HepG2 (cell line): ENCODE measurements at regions not wholly inside any gene's neighbourhood (a gene's known extent, or its start where the extent isn't known, plus 50 kb on each side); places are given as distances from the start of the nearest gene placed in this dataset.

Experiments
- ATAC-seq: fragments of 200-7000 bp; cut with Tn5 transposase; 3 replicates; pipeline ENCODE4 v1.9.1; 2020; ENCODE audit warnings: mild to moderate bottlenecking, moderate library complexity
- BruUV-seq: library from RNA; stranded (reverse); fragments of 400-500 nt; replicated peaks from 2 replicates; lab custom pipeline; 2021; lab: Mats Ljungman, UMichigan
- CTCF ChIA-PET: fragments of 300-600 bp; formaldehyde crosslinking; extraction: SDS; loops from one replicate; lab custom pipeline; 2021; ENCODE audit warnings: low total read pairs, inconsistent platforms, low intra/inter-chr PET ratio; lab: Yijun Ruan, JAX
- POLR2A ChIA-PET: fragments of 350-600 bp; sonication (Branson Sonifier 250); formaldehyde crosslinking; loops from one replicate; lab custom pipeline; 2020; ENCODE audit warnings: antibody characterized with exemption, inconsistent platforms; lab: Yijun Ruan, JAX
- DNase-seq: peaks from one replicate; pipeline ENCODE4 v3.0.0-alpha.2; 2015; ENCODE audit warnings: low spot score
- FAIRE-seq: peaks from 3 replicates; lab custom pipeline; 2011; peaks lifted over from hg19 to GRCh38; lab: Jason Lieb, UNC
- H2AFZ ChIP-seq: one replicate; pipeline ENCODE4 v1.6.1; 2011; ENCODE audit warnings: low read length, inconsistent platforms
- H3K27ac ChIP-seq: fragments of 300-600 bp; 3 replicates; pipeline ENCODE4 v1.8.0; 2011; ENCODE audit warnings: mixed run types, mild to moderate bottlenecking, mixed read lengths, low read length, inconsistent platforms; ENCODE audit not compliant: insufficient read depth; ENCODE audit errors: extremely low read length
- H3K27me3 ChIP-seq, 2 experiments: fragments of 200-600 bp in 1 of 2; 2 replicates in 1 of 2; 3 replicates in 1 of 2; pipeline versions ENCODE4 v1.6.0 to v1.8.0; 2011; ENCODE audit warnings: low read length in 2 of 2, mild to moderate bottlenecking in 2 of 2, moderate library complexity in 2 of 2, inconsistent platforms in 1 of 2; ENCODE audit not compliant: insufficient read depth in 2 of 2, control insufficient read depth in 1 of 2
- H3K36me3 ChIP-seq, 2 experiments: fragments of 200-600 bp in 1 of 2; replicated peaks in 1 of 2; 2 replicates in 1 of 2; 3 replicates in 1 of 2; pipeline versions ENCODE4 v1.5.1 to v1.8.0; 2011; ENCODE audit warnings: low read length in 2 of 2, inconsistent platforms in 1 of 2; ENCODE audit not compliant: insufficient read depth in 2 of 2, control insufficient read depth in 1 of 2
- H3K4me1 ChIP-seq: 2 replicates; pipeline ENCODE4 v1.5.1; 2012; ENCODE audit warnings: low read length, inconsistent platforms; ENCODE audit not compliant: insufficient read depth
- H3K4me2 ChIP-seq: 2 replicates; pipeline ENCODE4 v1.6.0; 2011; ENCODE audit warnings: low read depth, low read length, inconsistent platforms
- H3K4me3 ChIP-seq, 3 experiments: fragments of 200-600 bp in 1 of 3; sonication (generic), shearing (Covaris generic) in 1 of 3; replicated peaks in 1 of 3; 2 replicates each; pipeline ENCODE4 v1.5.1; 2011 to 2016; ENCODE audit warnings: low read length in 3 of 3, inconsistent platforms in 2 of 3, low read depth in 2 of 3, mild to moderate bottlenecking in 2 of 3, control low read depth in 1 of 3, mixed read lengths in 1 of 3; ENCODE audit not compliant: insufficient read depth in 1 of 3
- H3K79me2 ChIP-seq: one replicate; pipeline ENCODE4 v1.6.1; 2011; ENCODE audit warnings: low read length, inconsistent platforms; ENCODE audit not compliant: insufficient read depth
- H3K9ac ChIP-seq: 2 replicates; pipeline ENCODE4 v1.6.0; 2011; ENCODE audit warnings: mild to moderate bottlenecking, low read depth, low read length, inconsistent platforms; ENCODE audit not compliant: insufficient read depth
- H3K9me3 ChIP-seq: 2 replicates; pipeline ENCODE4 v1.5.1; 2012; ENCODE audit warnings: mild to moderate bottlenecking, low read length
- H4K20me1 ChIP-seq: 2 replicates; pipeline ENCODE4 v1.6.0; 2011; ENCODE audit warnings: inconsistent platforms, mild to moderate bottlenecking, low read length, moderate library complexity; ENCODE audit not compliant: insufficient read depth
- ARNT2 ChIP-seq: sonication (generic); formaldehyde crosslinking; IDR thresholded peaks from 2 replicates; pipeline ENCODE4 v1.8.0; 2022; ENCODE audit warnings: mild to moderate bottlenecking, low read depth, missing genetic modification reagents, moderate library complexity
- BATF2 ChIP-seq: sonication (generic); formaldehyde crosslinking; IDR thresholded peaks from 2 replicates; pipeline ENCODE4 v1.8.0; 2022; ENCODE audit warnings: mild to moderate bottlenecking, missing genetic modification reagents, moderate library complexity
- BHLHE40 ChIP-seq: IDR thresholded peaks from 2 replicates; pipeline ENCODE4 v1.6.1; 2011; ENCODE audit warnings: low read length, improper control_type of control experiment
- BRCA1 ChIP-seq: sonication (generic); formaldehyde crosslinking; IDR thresholded peaks from 2 replicates; pipeline ENCODE4 v1.4.0; 2020; ENCODE audit warnings: missing genetic modification reagents
- IRF9 ChIP-seq: sonication (generic); formaldehyde crosslinking; IDR thresholded peaks from 2 replicates; pipeline ENCODE4 v1.8.0; 2022; ENCODE audit warnings: missing genetic modification reagents, mild to moderate bottlenecking, borderline replicate concordance
- NBN ChIP-seq: fragments of 450-650 bp; conservative IDR thresholded peaks from 2 replicates; pipeline ENCODE4 v1.6.1; 2017
- PCBP2 ChIP-seq: fragments of 200-400 bp; formaldehyde crosslinking; optimal IDR thresholded peaks from 2 replicates; pipeline ENCODE3; 2018; ENCODE audit warnings: low read length, low read depth; ENCODE audit not compliant: poor library complexity, severe bottlenecking
- POLR2A ChIP-seq, 2 experiments: IDR thresholded peaks; 2 replicates each; pipeline ENCODE4 v1.6.1; 2011; ENCODE audit warnings: low read depth in 2 of 2, low read length in 2 of 2, mild to moderate bottlenecking in 1 of 2, moderate library complexity in 1 of 2; ENCODE audit not compliant: insufficient read depth in 1 of 2
- REPIN1 ChIP-seq: sonication (generic); formaldehyde crosslinking; IDR thresholded peaks from 2 replicates; pipeline ENCODE4 v1.8.0; 2022; ENCODE audit warnings: missing genetic modification reagents, low read depth, mild to moderate bottlenecking, borderline replicate concordance
- SNAPC5 ChIP-seq: sonication (generic); formaldehyde crosslinking; IDR thresholded peaks from 2 replicates; pipeline ENCODE4 v1.8.1; 2023; ENCODE audit warnings: mild to moderate bottlenecking, missing genetic modification reagents, borderline replicate concordance
- STAG1 ChIP-seq: sonication (generic); formaldehyde crosslinking; IDR thresholded peaks from 2 replicates; pipeline ENCODE4 v1.4.0; 2020; ENCODE audit warnings: missing genetic modification reagents
- TARDBP ChIP-seq: sonication (generic); formaldehyde crosslinking; IDR thresholded peaks from 2 replicates; pipeline ENCODE4 v1.8.0; 2022; ENCODE audit warnings: mild to moderate bottlenecking, missing genetic modification reagents
- ZNF3 ChIP-seq: IDR thresholded peaks from 2 replicates; pipeline ENCODE4 v1.7.0; 2017; ENCODE audit warnings: inconsistent platforms
- ZNF451 ChIP-seq: sonication (generic); formaldehyde crosslinking; IDR thresholded peaks from 2 replicates; pipeline ENCODE4 v1.5.0; 2020; ENCODE audit warnings: mild to moderate bottlenecking, missing genetic modification reagents
- ZNF615 ChIP-seq: sonication (generic); formaldehyde crosslinking; IDR thresholded peaks from 2 replicates; pipeline ENCODE4 v1.5.0; 2020; ENCODE audit warnings: mild to moderate bottlenecking, missing genetic modification reagents, borderline replicate concordance
- ZNF746 ChIP-seq: sonication (generic); formaldehyde crosslinking; IDR thresholded peaks from 2 replicates; pipeline ENCODE4 v1.8.0; 2022; ENCODE audit warnings: mild to moderate bottlenecking, missing genetic modification reagents
- WGBS: methylation state at CpG from one replicate; pipeline ENCODE4 v1.1.6; 2017; ENCODE audit warnings: low lambda C conversion rate; 5-methylcytosine and 5-hydroxymethylcytosine counted together
- in situ Hi-C: cut with HindIII; loops from 2 replicates; pipeline ENCODE4 v1.10.0; 2017; ENCODE audit warnings: low pct_unique_long_range_greater_than_20kb; ENCODE audit not compliant: extremely low pct_ligation_motif_present
- intact Hi-C: fragments of 100-400 bp; cut with micrococcal nuclease; formaldehyde crosslinking; loops from one replicate; pipeline ENCODE4 v1.10.0; 2022; ENCODE audit not compliant: unreplicated experiment

GRCh38 chr9:90021216-90021906, 416.5 kb downstream of the GADD45G start:
- FAIRE-seq (no peak), DNase-seq (no peak), ATAC-seq (no peak)
- no peaks in the 10 kb centered on the region for H3K9me3 ChIP-seq
- intact Hi-C loops = no loop called here
- no peak overlapping the region for H3K27ac ChIP-seq
- no peak overlapping the region for H3K4me3 ChIP-seq
- no peak overlapping the region for H3K4me2 ChIP-seq
- H3K36me3 ChIP-seq = no peaks in the 10 kb centered on the region
- POLR2A ChIA-PET = no interaction called here
- H3K4me1 ChIP-seq = no peaks in the 10 kb centered on the region
- no TSS peak for BruUV-seq
- no peak overlapping the region for H3K9ac ChIP-seq
- TF ChIP-seq ZNF746 (CRISPR knock-in tag) (no peak), STAG1 (CRISPR knock-in tag) (no peak), NBN (no peak), ARNT2 (CRISPR knock-in tag) (no peak)
- H3K27me3 ChIP-seq = no peaks in the 10 kb centered on the region
- WGBS = 45% methylated on average over 8 of the region's 14 CpGs
- H4K20me1 ChIP-seq = no peaks in the 10 kb centered on the region
- CTCF ChIA-PET = no interaction called here
- no peaks in the 10 kb centered on the region for H3K79me2 ChIP-seq
- in situ Hi-C loops = no loop called here
- H2AFZ ChIP-seq = no peak overlapping the region

- intact Hi-C loops = no loop called here
These were observed 417.7 kb downstream of the GADD45G start for GRCh38 chr9:90022474-90022873.

More at GRCh38 chr9:90022474-90022873, 417.7 kb downstream of the GADD45G start:
- Histone ChIP-seq H3K27ac (no peak overlapping the region), H3K36me3 (no peaks in the 10 kb centered on the region), H4K20me1 (no peaks in the 10 kb centered on the region), H3K4me3 (no peak overlapping the region), H3K9ac (no peak overlapping the region), H2AFZ (no peak overlapping the region), H3K4me1 (no peaks in the 10 kb centered on the region), H3K9me3 (no peaks in the 10 kb centered on the region), H3K4me2 (no peak overlapping the region), H3K79me2 (no peaks in the 10 kb centered on the region), H3K27me3 (no peaks in the 10 kb centered on the region)
- no peak for ATAC-seq
- FAIRE-seq = no peak
- in situ Hi-C loops = no loop called here
- DNase-seq = no peak
- TF ChIP-seq IRF9 (no peak), BHLHE40 (no peak), ZNF615 (CRISPR knock-in tag) (no peak), TARDBP (CRISPR knock-in tag) (no peak), PCBP2 (no peak), ZNF451 (no peak), SNAPC5 (CRISPR knock-in tag) (no peak), BRCA1 (CRISPR knock-in tag) (no peak), ZNF3 (CRISPR knock-in tag) (no peak), POLR2A (IDR thresholded peaks at IDR 0.05; ENCODE audit: insufficient read depth in 1 of 2, low read depth in 2 of 2, low read length in 2 of 2) (no peak), BATF2 (no peak), REPIN1 (CRISPR knock-in tag) (no peak)
- ChIA-PET POLR2A (no interaction called here), CTCF (no interaction called here)
- 90% methylated on average over 2 of the region's 3 CpGs for WGBS
- BruUV-seq = no TSS peak
